Skeletal muscle cell (primary cell): ENCODE measurements at regions not wholly inside any gene's neighbourhood (a gene's known extent, or its start where the extent isn't known, plus 50 kb on each side); places are given as distances from the start of the nearest gene placed in this dataset.
"Not testable (repeated sequence)": the region's sequence is repeated elsewhere in the genome, so short reads cannot be mapped to it uniquely, and the experiment has no call there.

ENCODE experiments used
- DNase-seq: peaks from one replicate; pipeline ENCODE4 v3.0.0-alpha.2; 2010; ENCODE audit warnings: low read depth
- H3K4me3 ChIP-seq: 2 replicates; pipeline ENCODE4 v1.5.1; 2011; ENCODE audit warnings: low read depth, mild to moderate bottlenecking, control low read depth, low read length, moderate library complexity

GRCh38 chr11:82246926-82247325, 486.7 kb downstream of the FAM181B start:
- no peak for DNase-seq
- H3K4me3 ChIP-seq, result no peak overlapping the region

GRCh38 chr11:82239498-82239897, 494.2 kb downstream of the FAM181B start:
- no peak overlapping the region for H3K4me3 ChIP-seq
- DNase-seq, result no peak

- DNase-seq, result no peak
- H3K4me3 ChIP-seq, result no peak overlapping the region
These were observed 499.4 kb downstream of the FAM181B start for GRCh38 chr11:82234256-82234655.

- H3K4me3 ChIP-seq, result no peak overlapping the region
- no peak for DNase-seq
These were observed 500.5 kb downstream of the FAM181B start for GRCh38 chr11:82233201-82233600.

- no peak for DNase-seq
- no peak overlapping the region for H3K4me3 ChIP-seq
These were observed 504.3 kb downstream of the FAM181B start for GRCh38 chr11:82229341-82229740.

- H3K4me3 ChIP-seq, result no peak overlapping the region
- DNase-seq, result no peak
These were observed 507.7 kb downstream of the FAM181B start for GRCh38 chr11:82225930-82226329.

- H3K4me3 ChIP-seq, result no peak overlapping the region
- DNase-seq, result no peak
These were observed 508.2 kb downstream of the FAM181B start for GRCh38 chr11:82225502-82225901.

- DNase-seq, result no peak
- H3K4me3 ChIP-seq, result no peak overlapping the region
These were observed 516.6 kb downstream of the FAM181B start for GRCh38 chr11:82216927-82217570.

GRCh38 chr11:82210011-82210410, 523.7 kb downstream of the FAM181B start:
- no peak overlapping the region for H3K4me3 ChIP-seq
- DNase-seq, result no peak

- DNase-seq, result no peak
- no peak overlapping the region for H3K4me3 ChIP-seq
These were observed 538.4 kb downstream of the FAM181B start for GRCh38 chr11:82195283-82195682.

- no peak overlapping the region for H3K4me3 ChIP-seq
- no peak for DNase-seq
These were observed 539.1 kb downstream of the FAM181B start for GRCh38 chr11:82194521-82194920.

GRCh38 chr11:82191695-82192094, 542.0 kb downstream of the FAM181B start:
- no peak overlapping the region for H3K4me3 ChIP-seq
- no peak for DNase-seq

- DNase-seq, result no peak
These were observed 547.7 kb downstream of the FAM181B start for GRCh38 chr11:82185925-82186324.

GRCh38 chr11:82184966-82185365, 548.7 kb downstream of the FAM181B start:
- DNase-seq, result no peak
- H3K4me3 ChIP-seq, result no peak overlapping the region

More at GRCh38 chr11:82185925-82186324, 547.7 kb downstream of the FAM181B start:
- no peak overlapping the region for H3K4me3 ChIP-seq

- no peak for DNase-seq
- no peak overlapping the region for H3K4me3 ChIP-seq
These were observed 550.3 kb downstream of the FAM181B start for GRCh38 chr11:82183346-82183745.

GRCh38 chr11:82182697-82183096, 551.0 kb downstream of the FAM181B start:
- not testable (repeated sequence) for DNase-seq, H3K4me3 ChIP-seq

GRCh38 chr11:82181796-82182195, 551.9 kb downstream of the FAM181B start:
- not testable (repeated sequence) for DNase-seq, H3K4me3 ChIP-seq

GRCh38 chr11:82176945-82177344, 556.7 kb downstream of the FAM181B start:
- no peak for DNase-seq
- H3K4me3 ChIP-seq, result no peak overlapping the region

- no peak for DNase-seq
- H3K4me3 ChIP-seq, result no peak overlapping the region
These were observed 557.3 kb downstream of the FAM181B start for GRCh38 chr11:82176365-82176764.

- DNase-seq, result no peak
- no peak overlapping the region for H3K4me3 ChIP-seq
These were observed 559.1 kb downstream of the FAM181B start for GRCh38 chr11:82174610-82175009.

GRCh38 chr11:82146789-82147188, 586.9 kb downstream of the FAM181B start:
- no peak for DNase-seq
- no peak overlapping the region for H3K4me3 ChIP-seq

GRCh38 chr11:82118946-82119345, 614.7 kb downstream of the FAM181B start:
- H3K4me3 ChIP-seq, result no peak overlapping the region
- no peak for DNase-seq
